ENCODE measurements at regions not wholly inside any gene's neighbourhood (a gene's known extent, or its start where the extent isn't known, plus 50 kb on each side); places are given as distances from the start of the nearest gene placed in this dataset.

- DNase-seq (no peak), ATAC-seq (no peak)
- Mint-ChIP-seq H3K27me3 (peaks cover 0 to 8% (median 0%) of the 10 kb centered on the region in 5 donors), H3K36me3 (no peaks in the 10 kb centered on the region), H3K9me3 (peaks cover 0 to 2% (median 0%) of the 10 kb centered on the region in 11 donors), H3K4me3 (no peak overlapping the region), H3K27ac (no peak overlapping the region), H3K4me1 (peaks cover 0 to 15% (median 2%) of the 10 kb centered on the region in 7 donors)
- H3K27ac ChIP-seq (ENCODE audit: low read depth, low read length): no peak overlapping the region
- POLR2A ChIA-PET: no interaction called here
- H3K4me3 ChIP-seq (ENCODE audit: low read length): no peak overlapping the region
- no peaks in the 10 kb centered on the region for H3K36me3 ChIP-seq (ENCODE audit: control insufficient read depth in 2 of 3, insufficient read depth in 3 of 3, low read length in 3 of 3)
- no peaks in the 10 kb centered on the region for H3K27me3 ChIP-seq (ENCODE audit: control insufficient read depth in 2 of 2, insufficient read depth in 2 of 2, low read length in 2 of 2)
- intact Hi-C loops (cut with micrococcal nuclease): no loop called here
- peaks cover 0 to 11% of the 10 kb centered on the region in 2 donors for H3K4me1 ChIP-seq (ENCODE audit: control insufficient read depth in 2 of 2, insufficient read depth in 2 of 2, low read length in 2 of 2)
- CTCF ChIA-PET: interaction anchor here (1.0 kb wide), 1 partner anchor 107 kb away, joined by 3 read pairs; no protein-coding TSS in a partner anchor
- no peaks in the 10 kb centered on the region for H3K9me3 ChIP-seq (ENCODE audit: control insufficient read depth in 2 of 3, low read length in 3 of 3)
Measured at GRCh38 chr10:33048223-33048622, 90.2 kb upstream of the ITGB1 start.

- no peak overlapping the region for H3K27ac ChIP-seq (ENCODE audit: low read depth, low read length)
- Mint-ChIP-seq H3K9me3 (peaks cover 0 to 2% (median 0%) of the 10 kb centered on the region in 11 donors), H3K4me1 (peaks cover 0 to 15% (median 2%) of the 10 kb centered on the region in 7 donors), H3K4me3 (no peak overlapping the region), H3K36me3 (no peaks in the 10 kb centered on the region), H3K27me3 (peaks cover 0 to 8% (median 0%) of the 10 kb centered on the region in 5 donors), H3K27ac (no peak overlapping the region)
- H3K4me3 ChIP-seq (ENCODE audit: low read length): no peak overlapping the region
- intact Hi-C loops (cut with micrococcal nuclease): no loop called here
- H3K4me1 ChIP-seq (ENCODE audit: control insufficient read depth in 2 of 2, insufficient read depth in 2 of 2, low read length in 2 of 2): peaks cover 0 to 11% of the 10 kb centered on the region in 2 donors
- H3K9me3 ChIP-seq (ENCODE audit: control insufficient read depth in 2 of 3, low read length in 3 of 3): no peaks in the 10 kb centered on the region
- no peaks in the 10 kb centered on the region for H3K36me3 ChIP-seq (ENCODE audit: control insufficient read depth in 2 of 3, insufficient read depth in 3 of 3, low read length in 3 of 3)
- DNase-seq (no peak), ATAC-seq (no peak)
- no peaks in the 10 kb centered on the region for H3K27me3 ChIP-seq (ENCODE audit: control insufficient read depth in 2 of 2, insufficient read depth in 2 of 2, low read length in 2 of 2)
- ChIA-PET POLR2A (no interaction called here), CTCF (interaction anchor here (1.0 kb wide), 1 partner anchor 108 kb away, joined by 3 read pairs; no protein-coding TSS in a partner anchor)
Measured at GRCh38 chr10:33047655-33048054, 89.6 kb upstream of the ITGB1 start.

GRCh38 chr10:33046792-33047191 lies 88.8 kb upstream of the ITGB1 start:
- Histone ChIP-seq H3K27ac (ENCODE audit: low read depth, low read length) (no peak overlapping the region), H3K9me3 (ENCODE audit: control insufficient read depth in 2 of 3, low read length in 3 of 3) (no peaks in the 10 kb centered on the region), H3K27me3 (ENCODE audit: control insufficient read depth in 2 of 2, insufficient read depth in 2 of 2, low read length in 2 of 2) (no peaks in the 10 kb centered on the region), H3K36me3 (ENCODE audit: control insufficient read depth in 2 of 3, insufficient read depth in 3 of 3, low read length in 3 of 3) (no peaks in the 10 kb centered on the region), H3K4me1 (ENCODE audit: control insufficient read depth in 2 of 2, insufficient read depth in 2 of 2, low read length in 2 of 2) (peaks cover 0 to 8% of the 10 kb centered on the region in 2 donors), H3K4me3 (ENCODE audit: low read length) (no peak overlapping the region)
- no peak overlapping the region for H3K4me3 Mint-ChIP-seq
- H3K9me3 Mint-ChIP-seq: peaks cover 0 to 2% (median 0%) of the 10 kb centered on the region in 11 donors
- no peak for DNase-seq
- ChIA-PET POLR2A (interaction anchor here (0.7 kb wide), 1 partner anchor 558 kb away, joined by 3 read pairs; no protein-coding TSS in a partner anchor), CTCF (no interaction called here)
- intact Hi-C loops (cut with micrococcal nuclease): no loop called here
- no peaks in the 10 kb centered on the region for H3K36me3 Mint-ChIP-seq
- H3K27ac Mint-ChIP-seq: no peak overlapping the region
- peaks cover 0 to 15% (median 1%) of the 10 kb centered on the region in 7 donors for H3K4me1 Mint-ChIP-seq
- ATAC-seq: no peak
- H3K27me3 Mint-ChIP-seq: peaks cover 0 to 4% (median 0%) of the 10 kb centered on the region in 5 donors

GRCh38 chr10:33045421-33045820 lies 87.4 kb upstream of the ITGB1 start:
- no peak overlapping the region for H3K4me3 Mint-ChIP-seq
- intact Hi-C loops (cut with micrococcal nuclease): no loop called here
- H3K4me1 ChIP-seq (ENCODE audit: control insufficient read depth in 2 of 2, insufficient read depth in 2 of 2, low read length in 2 of 2): no peaks in the 10 kb centered on the region
- ChIA-PET CTCF (interaction anchor here (1.0 kb wide), 1 partner anchor 36 kb away, joined by 3 read pairs; no protein-coding TSS in a partner anchor), POLR2A (no interaction called here)
- peaks cover 0 to 2% (median 0%) of the 10 kb centered on the region in 11 donors for H3K9me3 Mint-ChIP-seq
- H3K4me1 Mint-ChIP-seq: peaks cover 0 to 4% (median 3%) of the 10 kb centered on the region in 7 donors
- no peak for DNase-seq
- no peak overlapping the region for H3K4me3 ChIP-seq (ENCODE audit: low read length)
- no peak overlapping the region for H3K27ac ChIP-seq (ENCODE audit: low read depth, low read length)
- H3K9me3 ChIP-seq (ENCODE audit: control insufficient read depth in 2 of 3, low read length in 3 of 3): no peaks in the 10 kb centered on the region
- H3K27ac Mint-ChIP-seq: no peak overlapping the region
- no peaks in the 10 kb centered on the region for H3K36me3 ChIP-seq (ENCODE audit: control insufficient read depth in 2 of 3, insufficient read depth in 3 of 3, low read length in 3 of 3)
- H3K27me3 ChIP-seq (ENCODE audit: control insufficient read depth in 2 of 2, insufficient read depth in 2 of 2, low read length in 2 of 2): no peaks in the 10 kb centered on the region
- H3K36me3 Mint-ChIP-seq: no peaks in the 10 kb centered on the region
- no peak for ATAC-seq
- H3K27me3 Mint-ChIP-seq: peaks cover 0 to 4% (median 2%) of the 10 kb centered on the region in 5 donors

- POLR2A ChIA-PET: no interaction called here
- CTCF ChIA-PET: no interaction called here
- ATAC-seq: no peak
Measured at GRCh38 chr10:33042565-33042964, 84.5 kb upstream of the ITGB1 start.

GRCh38 chr10:33041783-33042437 lies 83.9 kb upstream of the ITGB1 start:
- Mint-ChIP-seq H3K4me3 (no peak overlapping the region), H3K27ac (no peak overlapping the region), H3K9me3 (no peaks in the 10 kb centered on the region), H3K27me3 (peaks cover 0 to 4% (median 2%) of the 10 kb centered on the region in 5 donors), H3K4me1 (peaks cover 0 to 3% (median 0%) of the 10 kb centered on the region in 7 donors), H3K36me3 (no peaks in the 10 kb centered on the region)
- intact Hi-C loops (cut with micrococcal nuclease): no loop called here
- DNase-seq (no peak), ATAC-seq (no peak)
- Histone ChIP-seq H3K36me3 (ENCODE audit: control insufficient read depth in 2 of 3, insufficient read depth in 3 of 3, low read length in 3 of 3) (no peaks in the 10 kb centered on the region), H3K27ac (ENCODE audit: low read depth, low read length) (no peak overlapping the region), H3K27me3 (ENCODE audit: control insufficient read depth in 2 of 2, insufficient read depth in 2 of 2, low read length in 2 of 2) (no peaks in the 10 kb centered on the region), H3K4me3 (ENCODE audit: low read length) (no peak overlapping the region), H3K4me1 (ENCODE audit: control insufficient read depth in 2 of 2, insufficient read depth in 2 of 2, low read length in 2 of 2) (no peaks in the 10 kb centered on the region), H3K9me3 (ENCODE audit: control insufficient read depth in 2 of 3, low read length in 3 of 3) (no peaks in the 10 kb centered on the region)
- CTCF ChIA-PET: no interaction called here
- POLR2A ChIA-PET: interaction anchor here (0.6 kb wide), 1 partner anchor 72 kb away, joined by 3 read pairs; no protein-coding TSS in a partner anchor

More at GRCh38 chr10:33042565-33042964, 84.5 kb upstream of the ITGB1 start:
- H3K36me3 ChIP-seq (ENCODE audit: control insufficient read depth in 2 of 3, insufficient read depth in 3 of 3, low read length in 3 of 3): no peaks in the 10 kb centered on the region
- DNase-seq: no peak
- no peaks in the 10 kb centered on the region for H3K9me3 ChIP-seq (ENCODE audit: control insufficient read depth in 2 of 3, low read length in 3 of 3)
- intact Hi-C loops (cut with micrococcal nuclease): no loop called here
- H3K27me3 ChIP-seq (ENCODE audit: control insufficient read depth in 2 of 2, insufficient read depth in 2 of 2, low read length in 2 of 2): no peaks in the 10 kb centered on the region
- Mint-ChIP-seq H3K4me1 (peaks cover 0 to 3% (median 0%) of the 10 kb centered on the region in 7 donors), H3K9me3 (no peaks in the 10 kb centered on the region), H3K27me3 (peaks cover 0 to 4% (median 2%) of the 10 kb centered on the region in 5 donors), H3K36me3 (no peaks in the 10 kb centered on the region), H3K4me3 (no peak overlapping the region), H3K27ac (no peak overlapping the region)
- no peaks in the 10 kb centered on the region for H3K4me1 ChIP-seq (ENCODE audit: control insufficient read depth in 2 of 2, insufficient read depth in 2 of 2, low read length in 2 of 2)
- H3K4me3 ChIP-seq (ENCODE audit: low read length): no peak overlapping the region
- no peak overlapping the region for H3K27ac ChIP-seq (ENCODE audit: low read depth, low read length)

- POLR2A ChIA-PET: no interaction called here
Measured at GRCh38 chr10:33040436-33040835, 82.4 kb upstream of the ITGB1 start.

More at GRCh38 chr10:33040436-33040835, 82.4 kb upstream of the ITGB1 start:
- Mint-ChIP-seq H3K4me1 (peaks cover 0 to 3% (median 0%) of the 10 kb centered on the region in 7 donors), H3K27ac (no peak overlapping the region), H3K36me3 (no peaks in the 10 kb centered on the region), H3K9me3 (no peaks in the 10 kb centered on the region), H3K27me3 (peaks cover 0 to 4% (median 3%) of the 10 kb centered on the region in 5 donors), H3K4me3 (no peak overlapping the region)
- H3K4me1 ChIP-seq (ENCODE audit: control insufficient read depth in 2 of 2, insufficient read depth in 2 of 2, low read length in 2 of 2): no peaks in the 10 kb centered on the region
- CTCF ChIA-PET: interaction anchor here (0.7 kb wide), 1 partner anchor 27 kb away, joined by 3 read pairs; no protein-coding TSS in a partner anchor
- intact Hi-C loops (cut with micrococcal nuclease): no loop called here
- no peak for DNase-seq
- H3K27ac ChIP-seq (ENCODE audit: low read depth, low read length): no peak overlapping the region
- no peaks in the 10 kb centered on the region for H3K27me3 ChIP-seq (ENCODE audit: control insufficient read depth in 2 of 2, insufficient read depth in 2 of 2, low read length in 2 of 2)
- ATAC-seq: no peak
- H3K9me3 ChIP-seq (ENCODE audit: control insufficient read depth in 2 of 3, low read length in 3 of 3): no peaks in the 10 kb centered on the region
- no peak overlapping the region for H3K4me3 ChIP-seq (ENCODE audit: low read length)
- no peaks in the 10 kb centered on the region for H3K36me3 ChIP-seq (ENCODE audit: control insufficient read depth in 2 of 3, insufficient read depth in 3 of 3, low read length in 3 of 3)

All from naive thymus-derived CD4-positive, alpha-beta T cell (primary cell).